ENCODE measurements at regions not wholly inside any gene's neighbourhood (a gene's known extent, or its start where the extent isn't known, plus 50 kb on each side); places are given as distances from the start of the nearest gene placed in this dataset.

DNA sequence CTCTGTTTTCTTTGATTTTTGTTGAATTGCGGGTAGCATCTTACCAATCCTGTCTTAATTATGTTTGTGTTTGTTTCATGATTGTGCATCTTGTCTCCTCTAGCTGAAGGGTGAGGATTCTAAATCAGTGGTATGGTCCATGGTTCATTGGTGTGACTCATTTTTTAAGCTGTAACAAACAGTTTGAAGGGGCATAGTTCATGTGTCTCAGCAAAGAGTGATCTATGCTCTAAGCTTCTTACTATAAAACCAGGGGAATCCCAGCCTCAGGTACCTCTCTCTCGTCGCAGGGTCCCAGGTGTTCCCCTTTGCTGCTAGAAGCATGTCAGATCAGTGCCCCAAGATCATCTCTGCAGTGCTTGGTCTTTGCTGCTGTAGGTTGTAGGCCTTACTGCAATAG is 100.1 kb downstream of the OTUD1 start:
- 45% methylated on average over 3 of the region's 3 CpGs for WGBS (ENCODE audit: insufficient coverage, insufficient replicate concordance, low lambda C conversion rate, missing lambda C conversion rate)
- Histone ChIP-seq H3K27me3 (replicated peaks in 1 of 2; ENCODE audit: control insufficient read depth in 2 of 2, insufficient read depth in 2 of 2, low read length in 1 of 2) (no peaks in the 10 kb centered on the region; a peak in 1 of 4 replicates), H3K4me2 (ENCODE audit: control insufficient read depth, insufficient read depth) (no peak overlapping the region), H2AFZ (ENCODE audit: control insufficient read depth, low read depth, low read length) (no peak overlapping the region), H4K20me1 (ENCODE audit: control insufficient read depth, insufficient read depth) (no peaks in the 10 kb centered on the region), H3K9me3 (replicated peaks; ENCODE audit: control insufficient read depth, insufficient read depth, low read length) (no peaks in the 10 kb centered on the region), H3K27ac (ENCODE audit: control insufficient read depth, insufficient read depth) (no peak overlapping the region), H3K9ac (ENCODE audit: control insufficient read depth, insufficient read depth, low read length) (no peak overlapping the region), H3K4me1 (ENCODE audit: control insufficient read depth, insufficient read depth, low read length) (no peaks in the 10 kb centered on the region), H3K36me3 (ENCODE audit: control insufficient read depth in 2 of 2, insufficient read depth in 2 of 2, low read length in 1 of 2) (no peaks in the 10 kb centered on the region), H3K79me2 (ENCODE audit: control insufficient read depth, insufficient read depth, low read length) (no peaks in the 10 kb centered on the region), H3K4me3 (no peak overlapping the region)
- TF ChIP-seq ZBED1 (IDR thresholded peaks at IDR 0.05; ENCODE audit: borderline replicate concordance) (no peak), PML (IDR thresholded peaks at IDR 0.05; ENCODE audit: low read length) (no peak), SIX5 (IDR thresholded peaks at IDR 0.05; ENCODE audit: low read depth, low read length, severe bottlenecking) (no peak), TCF12 (IDR thresholded peaks at IDR 0.05; ENCODE audit: low read depth, low read length) (no peak), ZNF217 (IDR thresholded peaks at IDR 0.05) (no peak), USF2 (IDR thresholded peaks at IDR 0.05; ENCODE audit: borderline replicate concordance, low read depth, low read length) (no peak), CREB1 (IDR thresholded peaks at IDR 0.05; ENCODE audit: low read depth) (no peak), RAD21 (IDR thresholded peaks at IDR 0.05; ENCODE audit: insufficient read depth, low read depth, low read length) (no peak), RELB (IDR thresholded peaks at IDR 0.05; ENCODE audit: low read depth) (no peak), SIN3A (IDR thresholded peaks at IDR 0.05; ENCODE audit: low read depth, low read length) (no peak)
- TF ChIP-seq, protein P1, sequence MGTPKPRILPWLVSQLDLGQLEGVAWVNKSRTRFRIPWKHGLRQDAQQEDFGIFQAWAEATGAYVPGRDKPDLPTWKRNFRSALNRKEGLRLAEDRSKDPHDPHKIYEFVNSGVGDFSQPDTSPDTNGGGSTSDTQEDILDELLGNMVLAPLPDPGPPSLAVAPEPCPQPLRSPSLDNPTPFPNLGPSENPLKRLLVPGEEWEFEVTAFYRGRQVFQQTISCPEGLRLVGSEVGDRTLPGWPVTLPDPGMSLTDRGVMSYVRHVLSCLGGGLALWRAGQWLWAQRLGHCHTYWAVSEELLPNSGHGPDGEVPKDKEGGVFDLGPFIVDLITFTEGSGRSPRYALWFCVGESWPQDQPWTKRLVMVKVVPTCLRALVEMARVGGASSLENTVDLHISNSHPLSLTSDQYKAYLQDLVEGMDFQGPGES (IDR thresholded peaks at IDR 0.05), result no peak
- TF ChIP-seq, protein P2, sequence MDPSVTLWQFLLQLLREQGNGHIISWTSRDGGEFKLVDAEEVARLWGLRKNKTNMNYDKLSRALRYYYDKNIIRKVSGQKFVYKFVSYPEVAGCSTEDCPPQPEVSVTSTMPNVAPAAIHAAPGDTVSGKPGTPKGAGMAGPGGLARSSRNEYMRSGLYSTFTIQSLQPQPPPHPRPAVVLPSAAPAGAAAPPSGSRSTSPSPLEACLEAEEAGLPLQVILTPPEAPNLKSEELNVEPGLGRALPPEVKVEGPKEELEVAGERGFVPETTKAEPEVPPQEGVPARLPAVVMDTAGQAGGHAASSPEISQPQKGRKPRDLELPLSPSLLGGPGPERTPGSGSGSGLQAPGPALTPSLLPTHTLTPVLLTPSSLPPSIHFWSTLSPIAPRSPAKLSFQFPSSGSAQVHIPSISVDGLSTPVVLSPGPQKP (IDR thresholded peaks at IDR 0.05; ENCODE audit: low read depth, low read length), result no peak
- ChIA-PET POLR2A (no interaction called here), RAD21 (ENCODE audit: unreplicated experiment) (no interaction called here), CTCF (interaction anchor here (1.2 kb wide), 1 partner anchor 10 kb away, joined by 4 read pairs; no protein-coding TSS in a partner anchor), SMC1A (ENCODE audit: uncharacterized antibody, unreplicated experiment) (interaction anchor here (0.9 kb wide), 1 partner anchor 8 kb away, joined by 3 read pairs; no protein-coding TSS in a partner anchor)
- no peak for ATAC-seq
- no peak for FAIRE-seq
- no peak for DNase-seq (ENCODE audit: low read depth, low spot score)
- BruUV-seq (replicated peaks), result no TSS peak
- in situ Hi-C loops (cut with MboI) (no loop called here), intact Hi-C loops (cut with micrococcal nuclease; ENCODE audit: unreplicated experiment) (no loop called here)

Data from GM12878 (cell line).